ENCODE measurements at regions not wholly inside any gene's neighbourhood (a gene's known extent, or its start where the extent isn't known, plus 50 kb on each side); places are given as distances from the start of the nearest gene placed in this dataset.

GRCh38 chr21:32061729-32062128 lies 188.9 kb downstream of the HUNK start:
- Histone ChIP-seq H3K27me3 (ENCODE audit: insufficient read depth, low read length, poor library complexity, severe bottlenecking) (no peaks in the 10 kb centered on the region), H3K4me1 (ENCODE audit: insufficient read depth, low read length) (no peaks in the 10 kb centered on the region), H3K36me3 (ENCODE audit: insufficient read depth, low read length) (no peaks in the 10 kb centered on the region), H3K9me3 (ENCODE audit: low read length) (no peaks in the 10 kb centered on the region), H3K4me3 (ENCODE audit: low read length) (no peak overlapping the region), H3K27ac (ENCODE audit: low read depth, low read length) (no peak overlapping the region)
- Mint-ChIP-seq H3K36me3 (no peaks in the 10 kb centered on the region), H3K4me1 (no peaks in the 10 kb centered on the region), H3K9me3 (peaks cover 0 to 3% (median 0%) of the 10 kb centered on the region in 5 donors), H3K4me3 (no peak overlapping the region), H3K27ac (no peak overlapping the region), H3K27me3 (peaks cover 0 to 12% of the 10 kb centered on the region in 2 donors)
- CTCF ChIA-PET, result no interaction called here
- no peak for DNase-seq
- POLR2A ChIA-PET, result no interaction called here

DNA sequence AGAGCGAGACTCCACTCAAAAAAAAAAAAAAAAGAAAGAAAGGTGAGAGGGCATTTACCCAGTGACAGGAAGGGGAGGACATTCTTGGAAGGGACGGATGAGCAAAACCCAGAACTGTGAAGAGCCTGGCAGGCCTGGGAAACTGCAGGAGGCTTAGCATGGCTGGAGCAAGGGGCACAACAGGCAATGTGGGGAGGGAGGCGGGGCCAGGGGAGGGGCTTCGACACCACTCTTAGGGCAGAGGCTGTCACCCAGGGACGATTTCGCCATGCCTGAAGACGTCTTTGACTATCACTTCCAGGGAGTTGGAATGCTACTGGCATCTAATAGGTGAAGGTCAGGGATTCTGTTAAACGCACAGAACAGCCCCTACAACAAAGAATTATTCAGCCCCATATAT lies 184.0 kb downstream of the HUNK start:
- Histone ChIP-seq H3K4me1 (ENCODE audit: insufficient read depth, low read length) (no peaks in the 10 kb centered on the region), H3K9me3 (ENCODE audit: low read length) (peaks cover 3% of the 10 kb centered on the region), H3K27me3 (ENCODE audit: insufficient read depth, low read length, poor library complexity, severe bottlenecking) (no peaks in the 10 kb centered on the region), H3K27ac (ENCODE audit: low read depth, low read length) (no peak overlapping the region), H3K4me3 (ENCODE audit: low read length) (no peak overlapping the region), H3K36me3 (ENCODE audit: insufficient read depth, low read length) (no peaks in the 10 kb centered on the region)
- H3K4me3 Mint-ChIP-seq, result no peak overlapping the region
- DNase-seq, result no peak
- H3K4me1 Mint-ChIP-seq, result no peaks in the 10 kb centered on the region
- peaks cover 5 to 12% (median 9%) of the 10 kb centered on the region in 5 donors for H3K9me3 Mint-ChIP-seq
- H3K27ac Mint-ChIP-seq, result no peak overlapping the region
- ChIA-PET POLR2A (no interaction called here), CTCF (no interaction called here)
- no peaks in the 10 kb centered on the region for H3K36me3 Mint-ChIP-seq
- H3K27me3 Mint-ChIP-seq, result peaks cover 5 to 6% of the 10 kb centered on the region in 2 donors

DNA sequence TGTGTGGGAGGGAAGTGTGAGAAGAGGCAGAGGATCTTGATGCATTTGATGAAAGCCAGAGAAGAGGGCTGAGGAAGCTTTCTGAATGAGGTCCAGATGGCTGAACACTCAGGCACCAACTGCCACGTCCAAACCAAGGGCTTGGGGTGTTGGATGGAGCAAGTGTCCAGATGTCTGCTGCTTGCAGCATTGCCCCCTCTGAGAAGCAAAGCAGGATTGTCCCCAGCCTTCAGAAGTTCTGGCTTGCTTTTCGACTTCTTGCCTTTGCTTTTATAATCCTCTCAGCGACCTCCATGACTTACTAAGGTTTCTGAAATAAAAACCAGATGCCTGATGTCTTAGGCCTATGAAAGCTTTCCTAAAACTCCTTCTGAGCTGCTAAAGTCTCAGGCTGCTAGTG lies 182.5 kb downstream of the HUNK start:
- peaks cover 10 to 16% (median 13%) of the 10 kb centered on the region in 5 donors for H3K9me3 Mint-ChIP-seq
- DNase-seq, result no peak
- no peaks in the 10 kb centered on the region for H3K4me1 Mint-ChIP-seq
- peaks cover 3 to 5% of the 10 kb centered on the region in 2 donors for H3K27me3 Mint-ChIP-seq
- Histone ChIP-seq H3K36me3 (ENCODE audit: insufficient read depth, low read length) (no peaks in the 10 kb centered on the region), H3K4me3 (ENCODE audit: low read length) (no peak overlapping the region), H3K4me1 (ENCODE audit: insufficient read depth, low read length) (no peaks in the 10 kb centered on the region), H3K27me3 (ENCODE audit: insufficient read depth, low read length, poor library complexity, severe bottlenecking) (no peaks in the 10 kb centered on the region), H3K9me3 (ENCODE audit: low read length) (peaks cover 3% of the 10 kb centered on the region), H3K27ac (ENCODE audit: low read depth, low read length) (no peak overlapping the region)
- peaks cover 0 to 5% (median 0%) of the 10 kb centered on the region in 3 donors for H3K36me3 Mint-ChIP-seq
- no peak overlapping the region for H3K27ac Mint-ChIP-seq
- POLR2A ChIA-PET, result no interaction called here
- H3K4me3 Mint-ChIP-seq, result no peak overlapping the region
- CTCF ChIA-PET, result no interaction called here

Measured in CD8-positive, alpha-beta memory T cell (primary cell).